Ishikawa (cell line): ENCODE measurements at regions not wholly inside any gene's neighbourhood (a gene's known extent, or its start where the extent isn't known, plus 50 kb on each side); places are given as distances from the start of the nearest gene placed in this dataset.

Experiments used
- CEBPB ChIP-seq: IDR thresholded peaks from 2 replicates; pipeline ENCODE4 v1.6.1; 2012
- CREB1 ChIP-seq: IDR thresholded peaks from 2 replicates; pipeline ENCODE4 v1.6.1; 2012; ENCODE audit warnings: low read depth
- EGR1 ChIP-seq: IDR thresholded peaks from 2 replicates; pipeline ENCODE4 v1.6.1; 2012
- EP300 ChIP-seq: IDR thresholded peaks from 2 replicates; pipeline ENCODE4 v1.6.1; 2012; ENCODE audit warnings: borderline replicate concordance
- FOXM1 ChIP-seq: IDR thresholded peaks from 2 replicates; pipeline ENCODE4 v1.6.1; 2012; ENCODE audit warnings: low read depth, borderline replicate concordance
- MAX ChIP-seq: IDR thresholded peaks from 2 replicates; pipeline ENCODE4 v1.6.1; 2012
- NFIC ChIP-seq: IDR thresholded peaks from 2 replicates; pipeline ENCODE4 v1.6.1; 2012
- RAD21 ChIP-seq: IDR thresholded peaks from 2 replicates; pipeline ENCODE4 v1.6.1; 2012; ENCODE audit warnings: low read depth
- REST ChIP-seq: IDR thresholded peaks from 2 replicates; pipeline ENCODE4 v1.6.1; 2012; ENCODE audit warnings: low read depth, mild to moderate bottlenecking
- TAF1 ChIP-seq: IDR thresholded peaks from 2 replicates; pipeline ENCODE4 v1.6.1; 2012; ENCODE audit warnings: low read depth, mild to moderate bottlenecking
- TCF12 ChIP-seq: IDR thresholded peaks from 2 replicates; pipeline ENCODE4 v1.6.1; 2012; ENCODE audit warnings: low read depth
- TEAD4 ChIP-seq: IDR thresholded peaks from 2 replicates; pipeline ENCODE4 v1.6.1; 2012
- YY1 ChIP-seq: IDR thresholded peaks from 2 replicates; pipeline ENCODE4 v1.6.1; 2012; ENCODE audit warnings: low read depth
- ZBTB7A ChIP-seq: IDR thresholded peaks from 2 replicates; pipeline ENCODE4 v1.6.1; 2012; ENCODE audit warnings: low read depth
- TF ChIP-seq, protein P1 (sequence below): IDR thresholded peaks from 2 replicates; pipeline ENCODE4 v1.6.1; 2012

DNA sequence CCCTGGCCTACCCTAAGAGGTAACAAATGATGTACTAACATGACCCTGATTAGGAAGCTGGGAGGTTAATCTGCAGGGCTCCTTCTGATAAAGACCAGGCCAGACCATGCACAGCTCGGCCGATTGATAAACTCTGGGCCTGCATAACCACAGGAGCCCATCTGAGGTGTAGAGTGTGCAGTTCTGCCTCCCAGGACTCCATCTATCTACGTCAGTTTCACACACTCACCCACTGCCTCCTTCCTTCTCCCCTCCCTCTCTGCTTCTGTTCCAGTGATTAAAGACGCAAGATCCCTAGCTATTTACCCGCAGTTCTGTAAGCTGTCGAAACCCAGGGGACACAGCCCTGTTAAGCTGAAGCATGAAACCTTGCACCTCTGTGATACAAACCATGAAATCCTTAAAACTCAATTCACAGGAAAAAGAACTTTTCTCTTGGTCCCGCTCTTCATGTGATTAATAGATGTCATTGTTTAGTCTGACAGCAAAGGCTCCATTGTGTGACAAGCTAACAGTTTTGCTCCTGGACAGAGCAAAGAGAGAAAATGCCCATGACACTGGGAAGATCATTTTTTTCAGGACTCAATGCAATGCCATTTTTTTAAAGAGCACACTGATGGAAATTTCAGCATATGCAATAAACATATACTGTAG is 470.6 kb downstream of the MAFB start:
- no peak for TF ChIP-seq EGR1
- no peak for TF ChIP-seq FOXM1
- TF ChIP-seq MAX, result no peak
- no peak for TF ChIP-seq CEBPB
- TF ChIP-seq ZBTB7A, result no peak
- TF ChIP-seq NFIC, result no peak
- TF ChIP-seq, protein P1, sequence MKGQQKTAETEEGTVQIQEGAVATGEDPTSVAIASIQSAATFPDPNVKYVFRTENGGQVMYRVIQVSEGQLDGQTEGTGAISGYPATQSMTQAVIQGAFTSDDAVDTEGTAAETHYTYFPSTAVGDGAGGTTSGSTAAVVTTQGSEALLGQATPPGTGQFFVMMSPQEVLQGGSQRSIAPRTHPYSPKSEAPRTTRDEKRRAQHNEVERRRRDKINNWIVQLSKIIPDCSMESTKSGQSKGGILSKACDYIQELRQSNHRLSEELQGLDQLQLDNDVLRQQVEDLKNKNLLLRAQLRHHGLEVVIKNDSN, result no peak
- no peak for TF ChIP-seq EP300
- no peak for TF ChIP-seq TCF12
- TF ChIP-seq YY1, result no peak
- no peak for TF ChIP-seq REST
- TF ChIP-seq TAF1, result no peak

DNA sequence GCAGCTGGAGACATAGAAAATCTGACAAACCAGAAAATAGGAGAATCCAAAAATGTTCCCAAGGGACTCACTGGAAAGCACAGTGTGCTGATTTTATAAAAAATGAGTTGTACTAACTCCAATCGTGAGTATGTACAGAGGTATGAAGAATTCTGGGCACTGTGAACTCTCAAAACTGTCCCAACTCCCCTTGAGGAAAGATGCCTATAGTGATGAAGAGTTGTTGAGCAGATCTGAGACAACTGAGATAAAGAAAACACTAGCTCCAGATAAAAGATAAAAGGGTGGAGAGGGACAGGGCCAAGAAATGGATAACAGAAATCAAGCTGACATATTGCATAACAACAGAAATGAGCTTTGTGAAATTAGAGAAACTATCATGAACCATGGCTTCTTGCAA is 481.4 kb downstream of the MAFB start:
- TF ChIP-seq TEAD4, result no peak

DNA sequence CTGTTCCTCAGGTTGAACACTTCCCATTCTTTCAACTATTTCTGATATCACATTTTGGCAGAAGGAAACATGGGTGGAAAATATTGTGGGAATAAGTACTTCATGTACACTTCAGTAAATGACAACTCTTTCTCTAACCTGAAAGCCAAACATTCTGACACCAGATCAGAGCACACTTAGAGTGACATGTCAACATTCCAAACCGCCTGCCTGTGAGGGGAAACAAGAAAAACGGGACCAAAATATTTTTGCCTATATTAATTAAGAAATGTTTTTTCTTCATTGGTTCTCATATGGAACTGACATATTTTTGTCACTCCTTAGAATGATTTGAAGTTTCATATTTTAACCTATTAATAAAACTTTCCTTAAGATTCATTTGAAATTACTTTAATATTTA is 483.1 kb downstream of the MAFB start:
- no peak for TF ChIP-seq FOXM1
- TF ChIP-seq EP300, result no peak
- no peak for TF ChIP-seq TCF12
- no peak for TF ChIP-seq TAF1
- TF ChIP-seq TEAD4, result no peak
- TF ChIP-seq MAX, result no peak
- TF ChIP-seq RAD21, result no peak
- TF ChIP-seq CEBPB, result no peak
- TF ChIP-seq NFIC, result no peak
- no peak for TF ChIP-seq YY1
- TF ChIP-seq REST, result no peak
- no peak for TF ChIP-seq EGR1
- no peak for TF ChIP-seq ZBTB7A
- TF ChIP-seq, protein P1, result no peak
- no peak for TF ChIP-seq CREB1

- TF ChIP-seq MAX (no peak), ZBTB7A (no peak)
These were observed 486.0 kb downstream of the MAFB start for GRCh38 chr20:40203032-40203431.

DNA sequence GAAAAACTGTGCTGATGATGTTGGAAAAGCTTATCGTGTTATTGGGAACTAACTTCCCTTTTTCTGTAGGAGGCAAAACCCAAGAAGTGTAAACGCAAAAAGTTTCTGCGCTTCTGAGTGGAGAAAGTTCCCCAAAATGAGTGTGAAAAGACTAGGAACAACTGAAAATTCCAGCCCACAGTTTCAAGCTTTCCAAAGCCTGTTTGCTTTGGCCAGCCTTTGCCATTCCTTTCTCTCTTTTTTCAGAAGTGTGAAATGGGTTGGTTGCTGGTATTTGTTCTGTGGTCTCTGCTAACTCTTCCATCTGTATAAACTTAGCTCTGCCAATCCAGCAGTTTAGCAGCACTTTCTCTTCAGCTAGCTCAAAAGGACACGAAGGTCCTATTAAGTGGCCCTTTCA is 491.3 kb downstream of the MAFB start:
- TF ChIP-seq REST (no peak), CREB1 (no peak), MAX (no peak)
